Lower leg skin (tissue), 4 donors: ENCODE measurements at regions not wholly inside any gene's neighbourhood (a gene's known extent, or its start where the extent isn't known, plus 50 kb on each side); places are given as distances from the start of the nearest gene placed in this dataset.

Source experiments
- DNase-seq, 2 donors: peaks; one replicate each; pipeline ENCODE4 v3.0.0-alpha.2; 2019; ENCODE audit warnings: low spot score in 2 of 2
- H3K4me3 ChIP-seq: fragments of 200-600 bp; sonication (generic); 2 replicates; pipeline ENCODE4 v1.5.1; 2017; ENCODE audit warnings: mild to moderate bottlenecking, low read depth; ENCODE audit not compliant: poor library complexity, severe bottlenecking
- POLR2A ChIP-seq, 2 donors: fragments of 450-650 bp; IDR thresholded peaks; one replicate each; pipeline ENCODE4 v1.6.1; 2016 to 2017; ENCODE audit warnings: antibody characterized with exemption in 2 of 2, mild to moderate bottlenecking in 1 of 2, moderate library complexity in 1 of 2
- WGBS, 2 donors: methylation state at CpG; one replicate each; pipeline ENCODE4 v1.1.5; 2018; 5-methylcytosine and 5-hydroxymethylcytosine counted together
- intact Hi-C: fragments of 100-400 bp; cut with DNase I; formaldehyde crosslinking; loops from one replicate; pipeline ENCODE4 v1.15.0; 2023; ENCODE audit warnings: low total_unique reads
- TF ChIP-seq, protein P1 (sequence below), 3 donors: fragments of 450-650 bp; IDR thresholded peaks; one replicate each; pipeline ENCODE4 v1.5.1; 2016; ENCODE audit warnings: antibody characterized with exemption in 3 of 3, mild to moderate bottlenecking in 3 of 3, moderate library complexity in 2 of 3

DNA sequence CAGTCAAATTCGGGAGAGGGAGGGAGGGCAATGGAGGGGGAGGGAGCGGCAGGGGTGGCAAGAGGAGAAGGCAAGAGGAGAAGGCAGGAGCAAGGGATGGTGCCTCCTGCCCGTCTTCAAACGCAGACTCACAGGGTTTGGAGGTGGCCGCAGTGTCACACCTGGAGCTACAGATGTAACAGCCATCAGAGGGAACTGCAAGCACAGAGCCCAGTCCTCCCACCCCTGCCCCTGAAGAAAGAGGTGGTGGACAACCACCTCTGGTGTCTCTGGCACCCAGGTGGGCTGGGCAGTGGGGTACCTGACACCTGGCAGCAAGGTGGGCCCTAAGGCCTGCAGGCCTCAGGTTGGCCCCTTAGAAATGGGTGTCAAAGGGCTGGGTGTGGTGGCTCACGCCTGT, 67.0 kb upstream of the SDK1 start:
- TF ChIP-seq, protein P1, sequence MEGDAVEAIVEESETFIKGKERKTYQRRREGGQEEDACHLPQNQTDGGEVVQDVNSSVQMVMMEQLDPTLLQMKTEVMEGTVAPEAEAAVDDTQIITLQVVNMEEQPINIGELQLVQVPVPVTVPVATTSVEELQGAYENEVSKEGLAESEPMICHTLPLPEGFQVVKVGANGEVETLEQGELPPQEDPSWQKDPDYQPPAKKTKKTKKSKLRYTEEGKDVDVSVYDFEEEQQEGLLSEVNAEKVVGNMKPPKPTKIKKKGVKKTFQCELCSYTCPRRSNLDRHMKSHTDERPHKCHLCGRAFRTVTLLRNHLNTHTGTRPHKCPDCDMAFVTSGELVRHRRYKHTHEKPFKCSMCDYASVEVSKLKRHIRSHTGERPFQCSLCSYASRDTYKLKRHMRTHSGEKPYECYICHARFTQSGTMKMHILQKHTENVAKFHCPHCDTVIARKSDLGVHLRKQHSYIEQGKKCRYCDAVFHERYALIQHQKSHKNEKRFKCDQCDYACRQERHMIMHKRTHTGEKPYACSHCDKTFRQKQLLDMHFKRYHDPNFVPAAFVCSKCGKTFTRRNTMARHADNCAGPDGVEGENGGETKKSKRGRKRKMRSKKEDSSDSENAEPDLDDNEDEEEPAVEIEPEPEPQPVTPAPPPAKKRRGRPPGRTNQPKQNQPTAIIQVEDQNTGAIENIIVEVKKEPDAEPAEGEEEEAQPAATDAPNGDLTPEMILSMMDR (IDR thresholded peaks at IDR 0.05): no peak
- TF ChIP-seq POLR2A (IDR thresholded peaks at IDR 0.05): no peak
- DNase-seq: no peak
- intact Hi-C loops: no loop called here
- WGBS, 2 donors: 89 to 92% methylated on average over 6 of the region's 6 CpGs
- no peak overlapping the region for H3K4me3 ChIP-seq

DNA sequence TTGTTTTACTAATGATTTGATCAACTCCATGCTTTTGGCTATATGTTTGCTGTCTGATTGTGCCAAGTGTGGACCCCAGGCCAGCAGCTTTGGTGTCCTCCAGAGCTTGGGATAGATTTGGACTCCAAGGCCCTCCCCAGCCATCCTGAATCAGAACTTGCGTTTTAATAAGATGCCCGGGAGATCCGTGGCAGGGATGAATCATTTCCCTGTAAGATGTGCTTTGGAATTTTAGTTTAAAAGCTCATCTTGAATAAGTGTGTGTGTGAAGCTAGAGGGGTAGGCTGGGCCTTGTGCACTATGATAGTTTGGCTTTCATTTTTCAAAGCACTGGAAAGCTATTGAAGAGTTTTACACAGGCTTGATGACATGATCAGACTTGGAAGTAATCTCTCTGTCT, 66.2 kb upstream of the SDK1 start:
- DNase-seq: no peak
- WGBS, 2 donors: 87 to 91% methylated on average over 3 of the region's 3 CpGs
- H3K4me3 ChIP-seq: no peak overlapping the region
- intact Hi-C loops: no loop called here
- TF ChIP-seq, protein P1 (IDR thresholded peaks at IDR 0.05): no peak
- no peak for TF ChIP-seq POLR2A (IDR thresholded peaks at IDR 0.05)

DNA sequence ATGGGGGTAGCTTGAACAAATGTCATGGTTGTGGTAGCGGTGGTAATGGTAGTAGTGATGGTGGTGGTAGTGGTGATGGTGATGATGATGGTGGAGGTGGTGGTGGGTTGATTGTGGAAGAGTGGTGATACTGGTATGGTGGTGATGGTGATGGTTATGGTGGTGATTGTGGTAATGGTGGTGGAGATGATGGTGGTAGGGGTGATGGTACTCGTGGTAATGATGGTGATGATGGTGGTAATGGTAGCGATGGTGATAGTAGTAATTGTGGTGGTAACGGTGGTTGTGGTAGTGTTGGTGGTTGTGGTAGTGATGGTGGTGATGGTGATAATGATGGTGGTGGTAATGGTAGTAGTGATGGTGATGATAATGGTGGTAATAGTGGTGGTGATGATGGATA, 65.7 kb upstream of the SDK1 start:
- intact Hi-C loops: no loop called here
- WGBS, 2 donors: 87 to 88% methylated on average over 4 of the region's 4 CpGs
- no peak overlapping the region for H3K4me3 ChIP-seq
- TF ChIP-seq, protein P1 (IDR thresholded peaks at IDR 0.05): no peak
- TF ChIP-seq POLR2A (IDR thresholded peaks at IDR 0.05): no peak
- DNase-seq: no peak

- DNase-seq: no peak
- TF ChIP-seq POLR2A (IDR thresholded peaks at IDR 0.05): no peak
- TF ChIP-seq, protein P1 (IDR thresholded peaks at IDR 0.05): no peak
- H3K4me3 ChIP-seq: no peak overlapping the region
- intact Hi-C loops: no loop called here
Observed at GRCh38 chr7:3236268-3236667, 64.8 kb upstream of the SDK1 start.

- TF ChIP-seq, protein P1 (IDR thresholded peaks at IDR 0.05): no peak
- no peak for TF ChIP-seq POLR2A (IDR thresholded peaks at IDR 0.05)
- DNase-seq: no peak
- intact Hi-C loops: no loop called here
- no peak overlapping the region for H3K4me3 ChIP-seq
- 83 to 90% methylated on average over 3 of the region's 3 CpGs for WGBS, 2 donors
Observed at GRCh38 chr7:3238525-3239210, 62.4 kb upstream of the SDK1 start.

- WGBS, 2 donors: 59 to 62% methylated on average over 12 of the region's 12 CpGs
- no peak for DNase-seq
- no peak for TF ChIP-seq POLR2A (IDR thresholded peaks at IDR 0.05)
- TF ChIP-seq, protein P1 (IDR thresholded peaks at IDR 0.05): no peak
- H3K4me3 ChIP-seq: no peak overlapping the region
- intact Hi-C loops: no loop called here
Observed at GRCh38 chr7:3239291-3239691, 61.8 kb upstream of the SDK1 start.
